CD4-positive, alpha-beta T cell treated with Interleukin-15 for 1 hour (primary cell): ENCODE measurements at regions not wholly inside any gene's neighbourhood (a gene's known extent, or its start where the extent isn't known, plus 50 kb on each side); places are given as distances from the start of the nearest gene placed in this dataset.

Source experiments
- DNase-seq: peaks from one replicate; pipeline ENCODE4 v3.0.0-alpha.2; 2020

DNA sequence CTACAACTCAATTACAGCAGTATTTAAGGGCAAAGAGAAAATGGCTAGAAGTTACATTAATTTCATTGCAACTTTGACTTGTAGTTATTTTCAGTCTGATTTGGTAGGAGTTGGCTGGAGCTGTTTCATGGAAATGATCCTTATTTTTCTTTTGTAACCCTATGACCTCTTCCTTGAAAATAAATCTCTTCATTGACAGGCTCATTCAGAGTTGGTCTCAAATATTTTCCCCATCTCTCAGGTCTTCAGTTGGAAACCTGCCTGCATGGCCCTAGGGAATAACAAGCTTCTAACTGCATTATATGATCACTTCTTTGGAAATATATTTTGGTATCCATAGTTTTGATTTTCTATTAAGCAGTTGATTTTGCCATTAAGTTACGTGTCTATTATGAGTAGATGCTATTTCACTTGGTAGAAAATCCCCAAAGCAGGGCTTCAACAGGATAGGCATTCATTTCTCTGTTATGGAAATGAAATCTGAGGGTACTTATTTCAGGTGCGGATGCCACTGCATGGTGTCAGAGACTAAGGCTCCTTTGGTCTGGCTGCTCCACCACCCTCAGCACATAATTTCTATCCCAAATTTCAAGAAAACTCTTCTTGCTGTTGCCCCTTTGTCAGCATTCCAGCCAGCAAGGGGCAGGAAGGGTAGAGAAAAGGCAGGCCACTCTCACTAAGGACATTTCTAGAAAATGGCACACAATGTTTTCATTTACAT is 502.5 kb downstream of the SPRY1 start:
- no peak for DNase-seq

DNA sequence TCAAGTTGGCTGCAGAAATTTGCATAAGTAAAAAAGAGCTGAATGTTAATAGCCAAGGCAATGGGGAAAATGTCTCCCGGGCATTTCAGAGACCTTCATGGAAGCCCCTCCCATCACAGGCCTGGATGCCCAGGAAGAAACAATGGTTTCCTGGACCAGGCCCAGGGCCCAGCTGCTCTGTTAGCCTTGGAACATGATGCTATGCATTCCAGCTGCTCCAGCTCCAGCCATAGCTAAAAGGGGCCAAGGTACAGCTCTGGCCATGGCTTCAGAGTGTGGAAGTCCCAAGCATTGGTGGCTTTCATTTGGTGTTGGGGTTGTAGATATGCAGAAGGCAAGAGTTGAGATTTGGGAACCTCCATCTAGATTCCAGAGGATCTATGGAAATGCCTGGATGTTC is 508.3 kb downstream of the SPRY1 start:
- no peak for DNase-seq

DNA sequence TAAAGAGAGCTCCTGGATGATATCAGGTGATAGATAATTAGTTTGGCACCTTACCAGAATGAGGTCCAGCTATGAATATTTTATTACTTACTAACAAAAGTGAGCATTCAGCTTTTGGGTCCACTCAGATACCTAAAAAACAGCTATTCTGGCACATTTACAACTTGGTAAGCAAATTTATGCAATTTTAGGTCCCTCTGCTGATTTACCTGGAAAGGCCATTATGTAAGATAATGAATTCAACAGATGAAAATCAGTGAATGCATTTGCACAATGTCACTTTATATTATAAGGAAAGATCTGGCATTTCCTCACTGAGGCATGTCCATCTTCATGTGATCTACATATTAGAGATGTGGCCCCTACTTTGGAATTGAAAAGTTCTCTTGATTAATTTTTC is 517.0 kb downstream of the SPRY1 start:
- no peak for DNase-seq

DNA sequence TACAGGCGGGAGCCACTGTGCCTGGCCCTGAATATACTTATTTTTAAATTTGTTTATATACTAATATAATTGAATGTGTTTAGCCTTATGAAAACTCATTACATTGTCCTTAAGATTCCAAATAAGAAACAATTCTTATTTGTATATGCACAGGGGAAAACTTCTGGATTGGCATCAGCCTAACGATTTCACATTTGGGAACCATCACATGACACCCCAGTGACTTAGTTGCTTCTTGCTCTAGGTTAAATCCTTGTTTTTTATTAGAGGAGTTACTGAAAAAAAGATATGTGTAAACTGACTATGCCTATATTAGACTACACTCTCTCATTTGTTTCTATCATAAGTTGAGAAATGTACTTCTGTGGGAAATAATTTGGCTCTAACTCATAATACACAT is 520.2 kb downstream of the SPRY1 start:
- DNase-seq = no peak

DNA sequence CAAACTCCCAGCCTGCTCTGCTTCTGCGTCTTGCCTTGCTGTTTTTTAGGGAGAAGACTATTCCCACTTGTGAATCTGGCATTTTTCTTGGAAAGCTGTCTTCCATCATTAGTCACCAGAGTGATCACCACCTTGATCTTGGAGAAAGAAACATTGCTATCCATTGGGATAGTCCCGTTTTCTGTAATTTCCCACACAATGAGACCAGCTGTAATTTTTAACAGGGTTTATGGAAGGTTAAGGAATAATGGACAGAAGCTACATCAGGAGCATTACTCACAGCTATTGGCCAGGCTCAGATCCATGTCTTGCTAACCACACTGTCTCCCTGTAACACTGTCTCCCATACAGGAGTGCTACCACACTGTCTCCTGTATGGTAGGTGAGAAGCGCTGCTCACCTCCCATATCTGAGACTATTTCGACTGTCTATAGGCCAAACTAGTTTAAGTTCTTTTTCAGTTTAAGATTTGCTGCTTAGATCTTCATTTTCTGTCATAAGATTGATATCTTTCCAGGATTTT is 523.0 kb downstream of the SPRY1 start:
- DNase-seq = no peak

DNA sequence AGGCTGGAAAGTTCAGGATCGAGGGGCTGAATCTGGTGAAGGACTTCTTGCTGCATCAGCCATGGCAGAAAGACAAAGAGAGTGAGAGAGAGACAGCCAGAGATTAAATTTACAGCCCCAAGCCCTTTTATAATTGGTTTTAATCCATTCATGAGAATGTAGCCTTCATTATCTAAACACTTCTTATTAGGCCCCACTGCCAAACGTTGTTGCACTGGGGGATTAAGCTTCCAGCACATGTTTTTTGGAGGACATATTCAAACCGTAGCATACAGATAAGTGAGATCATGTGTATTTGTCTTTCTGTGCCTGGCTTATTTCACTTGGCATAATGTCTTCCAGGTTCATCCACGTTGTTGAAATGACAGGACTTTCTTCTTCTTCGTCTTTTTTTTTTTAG is 524.7 kb downstream of the SPRY1 start:
- no peak for DNase-seq

DNA sequence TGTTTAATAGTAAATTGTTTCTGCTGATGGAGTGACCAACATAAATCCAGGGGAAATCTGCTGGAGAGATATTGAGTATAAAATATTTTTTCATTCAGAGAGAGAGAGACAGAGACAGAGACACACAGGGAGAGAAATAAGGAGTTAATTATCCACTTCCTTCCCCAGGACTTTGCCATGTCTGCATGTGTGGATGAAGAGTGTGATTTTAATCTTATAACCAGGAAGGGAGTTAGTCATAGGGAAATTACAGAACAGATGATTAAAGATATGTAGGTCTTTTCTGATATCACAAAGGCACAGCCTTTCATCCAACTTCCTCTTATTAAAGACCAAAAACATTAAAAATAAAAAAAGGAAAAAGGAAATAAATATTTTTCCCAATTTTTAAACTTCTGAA is 526.3 kb downstream of the SPRY1 start:
- DNase-seq = no peak

DNA sequence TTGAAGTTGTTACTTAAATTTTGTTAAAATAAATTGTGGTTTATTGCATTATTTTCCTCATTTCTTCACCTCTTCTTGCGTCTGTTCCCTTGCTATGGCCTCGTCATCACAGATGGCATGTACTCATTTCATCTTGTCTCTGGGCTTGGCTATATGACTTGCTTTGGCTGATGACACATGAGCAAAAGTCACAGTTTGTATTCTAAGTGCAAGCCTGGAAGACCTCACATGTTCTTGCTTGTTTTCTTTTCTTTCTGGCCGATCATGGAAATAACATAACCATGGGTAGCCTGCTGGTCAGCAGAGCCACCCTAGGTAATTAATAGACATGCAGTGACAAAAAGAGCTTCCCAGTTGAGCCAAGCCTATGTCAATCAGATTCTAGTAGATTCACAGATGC is 527.9 kb downstream of the SPRY1 start:
- DNase-seq = no peak

DNA sequence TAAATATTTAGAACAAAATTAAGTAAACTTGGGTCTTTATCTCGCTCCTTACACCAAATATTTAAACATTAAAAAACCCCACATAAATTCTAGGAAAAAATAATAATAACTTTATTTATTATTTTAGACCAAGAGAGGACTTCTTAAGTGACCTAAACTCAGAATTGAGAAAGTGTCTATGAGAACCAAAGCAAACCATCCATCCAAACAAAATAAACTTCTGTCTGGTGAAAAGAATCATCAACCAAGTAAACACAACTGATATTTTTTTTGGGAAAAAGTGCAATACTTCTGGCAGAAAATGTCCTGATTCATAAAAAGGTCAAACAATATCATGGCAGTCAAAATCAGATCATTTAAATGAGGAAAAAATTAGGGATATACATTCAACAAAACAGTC is 533.0 kb downstream of the SPRY1 start:
- DNase-seq = no peak

DNA sequence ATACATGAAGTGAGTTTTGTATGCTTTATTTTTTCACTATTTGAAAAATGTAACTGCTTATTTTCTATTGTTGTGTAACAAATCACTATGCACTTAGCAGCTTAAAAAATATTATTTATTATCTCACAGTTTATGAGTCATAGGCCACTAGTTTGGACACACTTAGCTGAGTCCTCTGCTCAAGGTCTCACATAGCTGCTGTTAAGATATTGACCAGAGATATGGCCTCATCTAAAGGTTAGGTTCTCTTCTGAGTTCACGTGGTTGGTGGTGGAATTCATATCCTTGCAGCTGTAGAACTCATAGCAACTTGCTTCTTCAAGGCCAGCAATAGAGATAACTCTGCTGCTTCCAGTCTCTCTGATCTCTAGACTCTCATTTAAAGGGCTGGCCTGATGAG is 534.4 kb downstream of the SPRY1 start:
- DNase-seq = no peak

DNA sequence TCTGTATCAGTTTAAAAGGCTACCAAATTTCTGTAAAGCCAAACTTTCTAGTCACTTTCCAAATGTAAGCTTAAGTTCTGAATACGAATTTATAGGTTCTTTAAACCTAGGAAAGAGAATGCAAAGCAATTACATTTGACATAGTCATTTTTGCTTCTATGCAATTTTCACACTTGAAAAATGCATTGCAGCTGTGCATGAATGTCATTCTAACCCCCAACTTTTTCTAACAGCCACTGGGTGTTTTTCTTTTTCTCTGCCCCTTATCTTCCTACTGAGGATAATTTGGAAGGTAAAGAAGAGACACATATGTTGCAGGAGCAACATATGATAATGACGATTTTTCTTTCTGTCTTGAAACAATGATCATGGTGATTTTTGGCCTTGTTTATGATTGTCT is 537.5 kb downstream of the SPRY1 start:
- no peak for DNase-seq

DNA sequence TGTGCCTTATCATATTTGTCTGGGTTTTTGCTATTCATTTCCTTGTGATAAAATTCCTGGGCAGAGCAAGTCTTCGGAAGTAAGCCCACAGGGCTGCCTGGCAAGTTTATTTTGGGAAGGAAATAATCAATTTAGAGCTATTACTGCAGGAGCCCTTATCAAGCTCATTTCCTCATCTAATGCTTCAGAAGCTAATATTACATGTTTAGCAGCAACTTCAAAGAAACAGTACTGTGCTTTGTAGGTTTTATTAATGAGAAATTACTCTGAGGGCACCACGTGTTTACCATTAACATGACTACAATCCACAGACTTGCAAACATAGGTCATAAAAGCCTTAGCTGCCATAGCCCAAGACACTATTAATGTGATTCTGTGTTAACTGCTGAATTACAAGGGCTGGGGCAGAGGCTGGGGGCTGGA is 540.0 kb downstream of the SPRY1 start:
- DNase-seq = no peak

DNA sequence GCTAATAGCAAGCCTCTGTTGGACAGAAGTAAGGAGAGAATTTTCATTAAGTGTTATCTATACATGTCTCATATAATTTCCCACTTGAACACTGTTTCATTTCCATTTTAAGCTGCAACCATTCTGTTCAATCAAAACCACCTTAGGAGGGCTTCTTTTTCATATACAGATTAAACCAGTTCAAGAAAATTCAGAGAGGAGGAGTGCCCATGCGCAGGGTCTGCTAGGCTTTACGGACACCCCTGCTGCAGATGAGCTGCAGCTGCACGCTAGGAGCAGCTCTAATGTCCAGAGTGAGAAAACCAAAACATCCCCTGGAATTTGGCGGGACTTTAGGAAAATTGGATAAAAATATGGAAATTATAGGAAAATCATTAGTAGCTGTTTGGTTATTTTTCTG is 541.0 kb downstream of the SPRY1 start:
- DNase-seq = no peak

DNA sequence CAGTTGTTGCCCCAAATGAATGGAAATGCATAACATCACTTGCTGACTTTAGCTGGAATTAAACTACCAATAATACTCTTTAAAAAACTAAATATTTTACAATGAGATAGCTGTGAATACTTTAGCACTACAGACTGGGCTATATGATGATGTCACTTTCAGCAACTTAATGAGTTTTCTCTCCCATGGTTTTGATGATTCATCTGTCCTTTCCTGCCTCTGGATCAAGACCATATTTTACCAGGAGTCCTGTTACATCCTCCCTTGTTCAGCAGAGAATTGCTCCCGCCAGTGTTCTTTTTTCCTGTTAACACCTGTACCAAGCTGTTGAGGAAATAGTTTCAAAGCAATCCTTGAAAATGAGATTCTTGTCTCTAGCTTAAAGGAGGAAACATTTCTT is 543.0 kb downstream of the SPRY1 start:
- DNase-seq = no peak

DNA sequence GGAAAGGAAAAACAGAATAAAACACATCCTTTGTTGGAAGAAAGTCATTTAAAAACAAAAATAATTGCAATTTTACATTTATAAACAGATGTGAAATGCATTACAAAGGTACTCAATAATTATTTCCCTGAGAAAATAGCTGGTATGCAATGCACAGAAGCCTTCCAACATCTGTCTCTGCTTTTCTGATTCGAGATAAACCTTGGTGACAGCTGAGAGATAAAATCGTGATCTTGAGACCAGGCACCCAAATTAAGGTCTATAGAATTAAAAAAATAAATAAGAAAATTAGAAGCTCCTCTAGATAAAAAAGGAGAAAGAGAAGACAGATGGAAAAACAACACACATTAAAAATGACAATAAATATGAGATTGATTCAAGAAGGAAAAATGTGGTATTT is 544.0 kb downstream of the SPRY1 start:
- DNase-seq = no peak

DNA sequence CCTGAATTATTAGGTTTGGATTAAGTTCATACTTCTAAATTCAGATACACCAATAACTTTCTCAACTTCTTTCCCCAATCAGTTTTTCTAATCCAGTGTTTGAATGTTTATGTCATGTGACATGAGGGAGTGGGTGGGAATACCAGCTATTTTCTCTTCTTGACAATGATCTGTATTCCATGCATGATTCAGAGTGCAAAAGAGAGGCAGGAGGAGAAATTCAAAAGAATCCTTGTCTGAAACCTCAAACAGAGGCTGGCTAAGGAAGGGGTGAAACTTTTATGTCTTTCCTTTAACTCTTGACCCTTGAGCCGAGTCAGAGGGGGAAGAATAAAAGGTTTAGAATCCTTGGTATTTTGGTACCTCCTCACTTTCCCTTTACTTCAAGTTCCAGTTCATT is 544.7 kb downstream of the SPRY1 start:
- no peak for DNase-seq

DNA sequence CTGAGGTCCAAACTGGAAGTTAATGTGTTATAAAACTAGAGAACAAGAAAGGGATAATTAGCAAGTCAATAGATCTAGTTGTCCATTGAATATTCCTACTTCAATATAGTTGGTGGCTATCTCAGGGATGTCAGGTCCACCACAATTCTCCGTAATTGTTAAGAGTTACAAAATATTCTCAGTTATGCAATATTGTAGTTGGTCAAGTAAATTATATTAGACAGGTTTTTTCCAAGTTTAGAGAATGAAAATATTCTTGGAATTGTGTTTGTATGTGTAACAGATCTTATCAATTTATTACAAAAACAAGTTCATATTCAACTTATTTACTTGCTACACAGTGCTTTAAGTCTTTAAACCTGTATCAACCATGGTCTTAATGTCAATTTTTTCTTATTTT is 547.4 kb downstream of the SPRY1 start:
- DNase-seq = no peak

DNA sequence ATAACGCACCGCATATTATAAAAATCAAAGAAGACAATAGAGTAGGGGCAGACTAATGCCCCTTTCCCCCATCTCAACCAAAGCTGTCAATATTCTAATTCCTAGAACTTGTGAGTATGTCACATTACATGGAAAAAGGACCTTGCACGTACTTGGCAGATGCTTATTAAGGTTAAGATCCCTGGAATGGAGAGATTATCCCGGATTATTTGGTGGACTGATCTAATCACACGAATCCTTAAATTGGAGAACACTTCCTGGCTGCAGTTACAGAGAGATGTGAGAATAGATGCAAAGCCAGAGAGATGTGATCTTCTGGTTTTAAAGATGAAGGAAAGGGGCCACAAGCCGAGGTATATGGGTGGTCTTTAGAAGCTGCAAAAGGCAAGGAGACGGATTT is 548.7 kb downstream of the SPRY1 start:
- DNase-seq = no peak

DNA sequence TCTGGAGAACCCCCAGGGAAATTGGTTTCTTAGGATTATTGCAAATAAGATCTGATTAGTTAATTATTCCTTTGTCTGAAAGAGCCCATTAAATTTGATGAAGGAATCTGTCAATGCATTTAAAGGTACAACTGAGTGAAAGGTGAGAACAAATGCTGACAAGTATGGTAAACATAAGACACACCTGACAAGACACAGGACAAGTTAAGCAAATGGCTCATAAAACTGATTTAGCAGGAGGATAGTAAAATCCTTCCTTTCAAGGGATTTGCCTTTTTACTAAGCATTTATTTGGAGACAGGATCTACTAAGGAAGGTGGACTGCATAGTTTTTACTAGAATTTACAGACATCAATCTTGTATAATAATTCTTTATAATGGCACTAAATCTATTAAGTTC is 553.9 kb downstream of the SPRY1 start:
- no peak for DNase-seq

DNA sequence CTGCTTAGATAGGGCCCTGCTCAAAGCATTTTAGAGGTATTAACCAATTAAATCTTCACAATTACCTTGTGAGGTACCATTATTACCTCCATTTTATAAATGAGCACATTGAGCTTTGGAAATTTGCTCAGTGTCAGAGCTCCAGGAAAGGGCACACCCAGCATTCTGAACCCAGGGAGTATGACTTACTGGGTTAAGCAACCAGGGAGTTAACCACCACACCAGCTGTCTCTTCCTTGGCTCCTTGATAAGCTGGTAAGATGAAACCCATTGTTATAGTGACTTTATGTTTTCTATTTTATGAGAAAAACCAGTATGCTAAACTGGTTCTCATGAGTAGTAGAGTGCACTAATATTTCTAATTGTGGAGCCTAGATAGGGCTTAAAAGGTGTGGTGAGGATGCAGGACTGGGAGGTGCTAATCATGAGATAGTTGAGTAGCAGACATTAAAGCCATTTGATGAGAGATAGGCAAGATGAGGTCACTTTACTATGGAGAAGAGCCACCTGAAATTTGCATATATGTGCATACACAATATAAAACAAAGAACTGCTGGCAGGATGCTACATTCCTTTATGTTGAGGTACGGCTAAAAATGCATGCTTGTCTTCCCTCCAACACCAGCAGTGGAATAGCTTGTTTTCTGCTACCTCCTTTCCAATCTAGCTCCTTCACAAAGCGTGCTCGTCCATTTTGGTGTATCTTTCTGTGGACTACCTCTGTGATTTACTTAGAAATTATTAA is 556.1 kb downstream of the SPRY1 start:
- DNase-seq = no peak

DNA sequence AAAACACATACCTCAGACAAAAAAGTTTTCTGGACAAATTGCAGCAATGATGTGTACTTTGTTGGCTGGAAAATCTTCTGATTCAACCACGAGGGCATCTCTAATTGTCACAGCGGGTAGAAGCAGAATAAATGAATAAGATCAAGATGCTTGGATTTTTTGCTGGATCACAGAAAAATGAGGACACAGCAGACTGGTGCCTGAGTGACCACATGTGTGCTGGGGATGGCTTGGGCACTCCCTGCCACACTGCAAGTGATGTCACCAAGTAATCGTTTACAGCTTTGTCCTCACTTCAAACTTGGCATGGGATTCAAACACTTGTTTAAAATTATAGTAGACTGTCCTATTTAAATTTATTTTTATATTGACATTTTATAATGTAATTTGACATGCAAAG is 557.0 kb downstream of the SPRY1 start:
- DNase-seq = no peak

DNA sequence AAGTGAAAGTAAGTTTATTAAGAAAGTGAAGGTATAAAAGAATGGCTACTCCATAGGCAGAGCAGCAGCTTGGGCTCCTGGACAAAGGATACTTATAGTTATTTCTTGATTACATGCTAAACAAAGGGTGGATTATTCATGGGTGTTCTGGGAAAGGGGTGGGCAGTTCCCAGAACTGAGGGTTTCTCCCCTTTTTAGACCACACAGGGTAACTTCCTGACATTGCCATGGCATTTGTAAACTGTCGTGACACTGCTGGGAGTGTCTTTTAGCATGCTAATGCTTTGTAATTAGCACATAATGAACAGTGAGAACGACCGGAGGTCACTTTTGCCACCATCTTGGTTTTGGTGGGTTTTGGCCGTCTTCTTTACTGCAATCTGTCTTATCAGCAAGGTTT is 557.6 kb downstream of the SPRY1 start:
- DNase-seq = no peak

DNA sequence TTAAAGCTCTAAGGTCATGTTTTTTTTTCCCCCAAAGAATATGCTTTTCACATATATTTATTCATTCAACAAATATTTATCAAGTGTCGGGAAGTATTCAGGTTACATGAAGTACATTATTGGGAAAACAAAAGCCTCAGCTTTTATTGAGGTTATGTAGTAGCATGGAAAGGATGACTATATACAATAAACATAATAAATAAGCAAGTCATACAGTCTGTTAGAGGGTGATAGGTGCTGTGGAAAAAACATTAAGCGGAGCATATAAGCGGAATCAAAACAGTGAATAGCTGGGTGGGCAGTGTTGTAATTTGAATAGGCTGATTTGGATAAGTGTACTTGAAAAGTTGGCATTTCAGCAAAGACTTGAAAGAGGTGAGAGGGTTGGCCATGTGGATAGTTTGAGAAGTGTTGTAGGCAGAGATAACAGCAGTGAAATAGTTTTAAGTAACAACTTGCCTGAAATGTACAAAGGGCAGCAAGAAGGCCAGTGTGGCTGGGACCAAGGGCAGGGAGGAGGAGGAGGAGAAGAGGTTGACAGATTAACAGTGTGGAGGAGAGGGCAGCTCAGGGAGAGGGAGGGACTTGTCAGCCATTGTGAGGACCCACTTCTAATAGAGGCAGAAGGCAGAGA is 558.7 kb downstream of the SPRY1 start:
- DNase-seq = no peak

DNA sequence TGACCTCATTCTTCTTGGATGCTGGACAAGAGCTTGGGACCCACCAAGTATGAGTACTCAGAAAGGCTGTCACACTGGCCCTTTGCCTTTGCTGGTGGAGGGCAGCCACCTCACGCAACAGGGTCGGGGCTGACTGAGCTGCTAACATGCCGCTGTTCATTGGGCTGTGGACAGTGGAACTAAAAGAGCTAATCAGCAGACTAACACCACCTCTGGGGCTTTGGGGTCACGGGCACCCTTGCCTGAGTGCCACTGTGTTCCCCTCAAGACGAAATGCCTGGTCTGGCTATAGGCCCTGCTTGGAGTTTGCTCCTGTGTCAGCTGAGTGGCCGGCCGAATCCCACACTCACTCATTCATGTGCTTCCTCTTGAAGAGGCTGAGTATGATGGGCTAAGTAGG is 559.6 kb downstream of the SPRY1 start:
- no peak for DNase-seq
